ENCODE measurements at regions not wholly inside any gene's neighbourhood (a gene's known extent, or its start where the extent isn't known, plus 50 kb on each side); places are given as distances from the start of the nearest gene placed in this dataset.
"Not testable (repeated sequence)": the region's sequence is repeated elsewhere in the genome, so short reads cannot be mapped to it uniquely, and the experiment has no call there.

- DNase-seq, result no peak
Measured at GRCh38 chr10:2414039-2414438, 653.3 kb upstream of the PFKP start.

DNA sequence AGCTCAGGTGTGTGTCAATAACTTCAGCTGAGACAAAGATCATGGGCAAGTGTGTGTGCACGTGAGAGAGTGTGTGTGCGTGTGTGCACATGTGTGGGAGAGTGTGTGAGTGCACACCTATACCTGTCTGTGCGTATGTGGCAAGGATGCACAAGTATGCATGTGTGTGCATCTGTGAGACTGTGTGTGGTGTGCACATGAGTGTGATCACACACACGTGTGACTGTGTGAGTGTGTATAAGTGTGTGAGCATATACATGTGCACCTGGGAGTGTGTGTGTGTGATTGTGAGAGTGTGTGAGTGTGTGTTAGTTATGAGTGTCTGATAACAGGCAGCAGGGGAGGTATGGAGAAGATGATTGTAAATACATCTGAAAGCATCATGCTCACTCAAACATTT is 657.3 kb upstream of the PFKP start:
- DNase-seq, result no peak

GRCh38 chr10:2401459-2401858 is 664.1 kb upstream of the ADARB2 start:
- DNase-seq, result no peak

- no peak for DNase-seq
Measured at GRCh38 chr10:2399482-2399881, 662.2 kb upstream of the ADARB2 start.

DNA sequence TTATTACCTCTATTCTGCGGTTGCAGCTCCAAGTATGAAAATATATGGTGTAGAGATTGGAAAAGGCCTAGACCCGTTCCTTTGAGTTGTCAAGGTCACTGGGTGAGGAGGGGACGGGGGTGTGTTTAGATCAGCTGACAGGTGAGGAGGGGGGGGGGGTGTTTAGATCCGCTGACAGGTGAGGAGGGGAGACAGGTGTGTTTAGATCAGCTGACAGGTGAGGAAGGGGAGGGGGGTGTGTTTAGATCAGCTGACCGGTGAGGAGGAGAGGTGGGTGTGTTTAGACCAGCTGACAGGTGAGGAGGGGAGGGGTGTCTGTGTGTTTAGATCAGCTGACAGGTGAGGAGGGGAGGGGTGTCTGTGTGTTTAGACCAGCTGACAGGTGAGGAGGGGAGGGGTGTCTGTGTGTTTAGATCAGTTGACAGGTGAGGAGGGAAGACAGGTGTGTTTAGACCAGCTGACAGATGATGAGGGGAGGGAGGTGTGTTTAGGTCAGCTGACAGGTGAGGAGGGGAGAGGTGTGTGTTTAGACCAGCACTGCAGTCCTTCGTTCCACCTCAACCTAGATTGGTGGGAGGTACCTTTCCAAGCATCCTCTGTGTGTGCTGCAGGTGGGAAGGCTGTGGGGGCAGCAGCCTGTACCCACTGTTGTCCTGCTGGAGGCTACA is 655.0 kb upstream of the ADARB2 start:
- no peak for DNase-seq

- no peak for DNase-seq
Measured at GRCh38 chr10:2387672-2388071, 650.3 kb upstream of the ADARB2 start.

DNA sequence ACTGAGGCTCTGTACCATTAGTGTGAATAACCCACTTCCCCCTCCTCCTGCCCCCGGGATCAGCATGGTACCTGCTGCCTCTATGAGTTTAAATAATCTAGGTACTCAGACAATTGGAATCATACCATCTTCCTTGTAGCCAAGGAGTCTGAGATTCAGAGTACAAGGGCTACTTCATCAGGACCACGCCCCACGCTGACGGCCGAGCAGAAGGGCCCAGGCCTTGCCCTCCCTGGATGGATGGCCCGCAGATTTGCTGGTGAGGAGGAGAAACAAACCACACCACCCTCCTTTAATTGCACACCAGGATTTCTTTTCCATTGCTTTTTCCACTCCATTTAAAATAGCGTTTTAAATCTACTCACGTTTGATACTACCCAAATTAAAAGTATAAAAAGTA is 649.9 kb upstream of the ADARB2 start:
- DNase-seq, result no peak

- no peak for DNase-seq
Measured at GRCh38 chr10:2380218-2380617, 642.9 kb upstream of the ADARB2 start.

GRCh38 chr10:2367083-2367482 is 629.8 kb upstream of the ADARB2 start:
- no peak for DNase-seq

DNA sequence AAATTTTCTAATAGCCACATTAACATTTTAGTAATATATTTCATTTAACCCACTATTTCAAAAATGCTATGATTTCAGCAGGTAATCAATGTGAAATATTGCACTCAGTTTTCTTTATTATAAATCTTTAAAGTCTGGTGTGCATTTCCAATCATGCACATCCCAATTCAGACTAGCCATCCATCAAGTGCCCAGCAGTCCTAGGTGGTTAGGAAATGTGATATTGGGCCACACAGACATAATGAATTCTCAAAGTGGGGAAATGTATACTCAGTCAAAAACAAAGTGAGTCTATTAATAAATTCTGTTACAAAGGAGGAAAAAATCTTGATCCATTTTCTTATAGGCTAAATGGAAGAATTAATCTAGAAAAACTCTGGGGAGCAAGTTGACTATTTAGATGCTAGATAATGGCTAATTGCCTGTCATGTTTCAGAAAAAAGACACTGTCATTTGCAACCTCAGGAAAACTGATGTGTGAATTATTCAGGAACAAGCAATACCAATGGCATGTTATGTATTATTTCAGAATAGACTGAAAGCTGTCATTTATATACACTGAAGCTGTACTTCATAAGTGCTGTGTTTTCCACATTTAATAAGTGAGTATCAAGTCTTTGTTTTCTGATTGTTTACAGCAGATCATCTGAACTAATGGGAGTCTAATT is 629.1 kb upstream of the ADARB2 start:
- DNase-seq, result no peak

DNA sequence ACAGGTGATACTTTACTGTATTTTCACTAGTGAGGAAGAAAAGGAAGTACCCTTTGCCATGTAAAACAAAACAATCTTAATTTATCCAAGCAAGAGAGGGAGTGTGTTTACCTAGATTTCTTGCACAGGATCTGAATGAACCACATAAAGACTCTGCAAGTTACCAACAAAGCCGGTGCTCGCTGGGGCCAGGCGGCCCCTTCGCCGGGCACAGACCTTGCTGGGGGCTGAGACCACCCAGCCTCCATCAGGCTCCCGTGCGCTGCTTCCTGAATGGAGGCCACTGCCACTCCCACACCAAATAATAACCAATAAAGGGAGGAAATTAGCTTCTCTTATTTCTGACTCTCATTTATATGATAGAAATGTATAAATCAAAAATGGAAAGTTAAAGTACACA is 625.0 kb upstream of the ADARB2 start:
- no peak for DNase-seq

GRCh38 chr10:2358586-2358985 is 621.3 kb upstream of the ADARB2 start:
- no peak for DNase-seq

GRCh38 chr10:2356670-2357069 is 619.3 kb upstream of the ADARB2 start:
- DNase-seq, result no peak

DNA sequence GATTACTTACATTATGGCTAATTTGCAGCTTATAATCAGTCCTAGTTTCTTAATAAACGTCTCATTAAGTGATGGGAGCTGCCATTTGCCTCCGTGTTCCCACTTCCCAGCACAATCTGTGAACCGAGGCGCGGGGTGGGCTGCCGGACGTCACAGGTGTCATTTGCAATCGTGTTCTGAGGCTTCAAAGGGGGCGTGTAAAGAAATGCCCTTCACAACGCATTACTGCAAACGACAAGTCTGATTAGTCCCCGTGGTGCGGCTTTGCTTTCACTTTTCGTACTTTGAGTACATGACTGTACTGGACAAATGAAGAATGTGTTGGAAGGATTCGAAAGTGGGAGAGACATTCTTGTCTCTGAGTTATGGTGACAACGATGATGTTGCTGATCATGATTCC is 614.2 kb upstream of the ADARB2 start:
- no peak for DNase-seq

GRCh38 chr10:2342206-2342605 is 604.9 kb upstream of the ADARB2 start:
- DNase-seq, result no peak

- DNase-seq, result no peak
Measured at GRCh38 chr10:2340831-2341647, 603.7 kb upstream of the ADARB2 start.

- no peak for DNase-seq
Measured at GRCh38 chr10:2335626-2336025, 598.3 kb upstream of the ADARB2 start.

DNA sequence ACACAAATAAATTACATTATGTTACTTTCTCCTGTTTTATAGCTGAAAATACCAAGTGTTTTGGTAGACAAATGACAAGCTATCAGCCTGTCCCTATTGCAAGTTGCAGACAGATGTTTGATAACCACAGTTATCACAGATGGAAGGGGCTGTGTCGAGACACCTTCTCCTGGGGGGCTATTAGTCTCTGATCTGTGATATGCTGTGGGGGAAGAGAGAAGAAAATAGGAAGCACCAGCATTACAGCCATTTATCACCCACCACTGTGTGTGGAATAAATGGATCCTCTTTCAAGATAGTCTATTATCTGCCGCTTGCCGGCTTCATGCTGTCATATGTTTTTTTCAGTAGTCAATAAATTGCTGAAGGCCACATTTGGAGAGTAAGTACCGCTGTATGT is 597.2 kb upstream of the ADARB2 start:
- no peak for DNase-seq

GRCh38 chr10:2329082-2329481 is 591.8 kb upstream of the ADARB2 start:
- no peak for DNase-seq

DNA sequence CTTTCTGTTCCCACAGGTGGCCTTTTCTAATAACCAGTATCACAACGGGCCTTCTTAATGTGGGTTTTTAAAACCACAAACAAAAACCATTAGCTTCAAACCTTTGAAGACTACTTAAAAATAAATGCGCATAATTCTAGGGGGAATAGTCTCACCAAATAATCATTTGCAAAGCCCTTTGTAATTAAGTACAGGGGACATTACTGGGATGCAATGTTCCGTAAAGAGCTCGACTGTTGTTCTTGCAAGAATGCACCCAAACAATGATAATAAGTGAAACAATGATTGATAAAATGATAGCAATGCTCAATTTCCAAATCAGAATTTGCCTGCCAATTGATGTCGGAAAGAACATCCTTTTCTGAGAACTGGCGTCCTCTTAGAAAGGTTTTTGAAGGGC is 589.1 kb upstream of the ADARB2 start:
- DNase-seq, result no peak

DNA sequence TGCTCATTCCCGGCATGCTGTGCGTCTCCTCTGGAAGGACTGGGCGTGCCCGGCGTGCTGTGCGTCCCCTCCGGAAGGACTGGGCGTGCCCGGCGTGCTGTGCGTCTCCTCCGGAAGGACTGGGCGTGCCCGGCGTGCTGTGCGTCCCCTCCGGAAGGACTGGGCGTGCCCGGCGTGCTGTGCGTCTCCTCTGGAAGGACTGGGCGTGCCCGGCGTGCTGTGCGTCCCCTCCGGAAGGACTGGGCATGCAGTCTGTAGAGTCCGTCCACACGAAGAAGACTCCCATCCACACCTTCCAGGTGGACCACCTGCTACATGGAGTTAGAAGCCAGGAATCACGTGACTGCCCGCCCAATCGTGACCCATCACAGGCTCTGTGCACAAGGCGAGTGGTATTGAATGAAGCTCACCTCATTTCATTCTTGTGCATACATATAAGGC is 577.7 kb upstream of the ADARB2 start:
- not testable (repeated sequence) for DNase-seq

- DNase-seq, result no peak
Measured at GRCh38 chr10:2306081-2306480, 568.8 kb upstream of the ADARB2 start.

GRCh38 chr10:2303169-2303568 is 565.8 kb upstream of the ADARB2 start:
- DNase-seq, result no peak

- no peak for DNase-seq
Measured at GRCh38 chr10:2301227-2301626, 563.9 kb upstream of the ADARB2 start.

Measured in activated CD4-positive, alpha-beta T cell treated with anti-CD3 and anti-CD28 coated beads, Interleukin-2, amount 50 U/mL, for 1 hour (primary cell).